A172 (cell line): ENCODE measurements at regions not wholly inside any gene's neighbourhood (a gene's known extent, or its start where the extent isn't known, plus 50 kb on each side); places are given as distances from the start of the nearest gene placed in this dataset.
"Not testable (repeated sequence)": the region's sequence is repeated elsewhere in the genome, so short reads cannot be mapped to it uniquely, and the experiment has no call there.

Source experiments
- DNase-seq: peaks from one replicate; pipeline ENCODE4 v3.0.0-alpha.2; 2015; ENCODE audit warnings: low spot score

DNA sequence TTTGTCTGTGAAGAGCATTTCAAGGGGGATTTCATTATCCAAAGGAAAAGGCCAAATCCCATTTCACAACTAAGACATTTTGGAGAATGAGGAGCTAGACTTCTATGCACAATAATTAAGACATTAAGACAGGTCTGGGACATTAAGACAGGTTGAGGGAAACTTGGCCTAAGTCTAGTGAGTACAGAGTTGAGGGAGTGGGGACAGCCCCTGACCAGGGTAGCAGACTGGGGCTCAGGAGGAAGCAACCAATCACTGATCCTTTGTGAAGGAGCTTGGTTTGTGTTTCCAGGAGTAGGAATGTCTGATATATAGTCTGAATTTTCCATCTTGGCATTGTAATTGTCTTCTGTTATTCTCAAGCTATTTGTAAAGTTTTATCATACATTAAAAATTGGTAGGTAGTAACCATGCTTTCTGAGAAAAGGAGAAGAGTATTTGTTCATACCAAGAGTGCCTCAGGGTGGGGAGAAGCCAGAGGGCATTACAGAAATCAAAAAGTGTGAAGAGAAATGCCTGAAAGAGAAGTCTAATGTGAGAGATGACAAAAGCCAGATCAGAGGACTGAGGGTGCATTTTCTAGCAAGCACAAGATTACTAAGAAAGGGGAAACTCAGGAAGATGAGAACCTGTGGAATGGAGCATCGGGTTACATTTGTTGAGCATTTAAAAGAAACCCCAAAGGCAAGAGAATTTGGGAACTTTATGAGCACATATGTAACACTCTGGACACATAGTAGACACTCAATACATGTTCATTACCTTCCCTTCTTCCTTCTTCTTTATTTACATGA lies 189.3 kb upstream of the PIK3R1 start:
- DNase-seq: no peak

DNA sequence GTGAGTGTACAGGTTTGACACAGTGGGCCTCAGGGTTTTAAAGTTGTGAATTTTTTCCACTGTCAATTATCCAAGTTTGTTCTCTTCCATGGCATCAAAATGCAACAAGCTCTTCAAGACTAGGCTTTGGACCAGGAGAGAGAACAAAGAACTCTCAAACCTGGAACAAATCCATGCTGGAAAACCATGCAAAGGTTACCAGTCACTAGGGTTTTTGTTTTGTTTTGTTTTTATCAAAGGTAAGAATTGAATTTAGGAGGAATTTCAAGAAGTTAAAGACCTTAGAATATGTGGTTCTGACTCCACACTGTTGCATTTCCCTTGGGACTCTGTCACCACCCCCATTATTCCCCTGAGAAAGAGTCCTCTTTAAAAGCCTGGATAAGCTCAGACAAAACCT lies 191.1 kb upstream of the PIK3R1 start:
- no peak for DNase-seq

GRCh38 chr5:68021916-68022315 lies 193.6 kb upstream of the PIK3R1 start:
- no peak for DNase-seq

DNA sequence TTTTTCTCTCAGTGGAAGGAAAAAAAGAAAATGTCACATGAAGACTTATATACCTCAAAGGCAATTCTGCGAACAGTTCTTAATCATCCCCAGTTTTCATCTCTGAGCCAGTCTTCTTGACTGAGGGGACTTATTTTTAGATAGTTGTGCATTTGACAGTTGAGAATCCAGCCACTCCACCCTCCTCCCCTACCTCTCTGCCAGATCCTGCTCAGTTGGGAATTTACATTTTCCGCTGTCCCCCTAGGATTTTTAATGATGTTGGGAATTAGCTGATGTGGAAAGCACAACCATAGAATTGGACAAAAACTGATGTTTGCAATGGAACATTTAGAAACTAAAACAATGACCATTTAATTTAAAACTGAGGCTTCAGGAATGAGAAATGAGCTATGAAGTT lies 194.3 kb upstream of the PIK3R1 start:
- DNase-seq: no peak

DNA sequence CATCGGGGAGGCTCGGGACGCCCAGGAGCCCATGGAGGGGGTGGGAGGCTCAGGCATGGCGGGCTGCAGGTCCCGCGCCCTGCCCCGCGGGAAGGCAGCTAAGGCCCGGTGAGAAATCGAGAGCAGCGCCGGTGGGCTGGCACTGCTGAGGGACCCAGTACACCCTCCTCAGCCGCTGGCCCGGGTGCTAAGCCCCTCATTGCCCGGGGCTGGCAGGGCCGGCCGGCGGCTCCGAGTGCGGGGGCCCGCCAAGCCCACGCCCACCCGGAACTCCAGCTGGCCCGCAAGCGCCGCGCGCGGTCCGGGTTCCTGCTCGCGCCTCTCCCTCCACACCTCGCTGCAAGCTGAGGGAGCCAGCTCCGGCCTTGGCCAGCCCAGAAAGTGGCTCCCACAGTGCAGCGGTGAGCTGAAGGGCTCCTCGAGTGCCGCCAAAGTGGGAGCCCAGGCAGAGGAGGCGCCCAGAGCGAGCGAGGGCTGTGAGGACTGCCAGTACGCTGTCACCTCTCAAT lies 195.0 kb upstream of the PIK3R1 start:
- DNase-seq: not testable (repeated sequence)

DNA sequence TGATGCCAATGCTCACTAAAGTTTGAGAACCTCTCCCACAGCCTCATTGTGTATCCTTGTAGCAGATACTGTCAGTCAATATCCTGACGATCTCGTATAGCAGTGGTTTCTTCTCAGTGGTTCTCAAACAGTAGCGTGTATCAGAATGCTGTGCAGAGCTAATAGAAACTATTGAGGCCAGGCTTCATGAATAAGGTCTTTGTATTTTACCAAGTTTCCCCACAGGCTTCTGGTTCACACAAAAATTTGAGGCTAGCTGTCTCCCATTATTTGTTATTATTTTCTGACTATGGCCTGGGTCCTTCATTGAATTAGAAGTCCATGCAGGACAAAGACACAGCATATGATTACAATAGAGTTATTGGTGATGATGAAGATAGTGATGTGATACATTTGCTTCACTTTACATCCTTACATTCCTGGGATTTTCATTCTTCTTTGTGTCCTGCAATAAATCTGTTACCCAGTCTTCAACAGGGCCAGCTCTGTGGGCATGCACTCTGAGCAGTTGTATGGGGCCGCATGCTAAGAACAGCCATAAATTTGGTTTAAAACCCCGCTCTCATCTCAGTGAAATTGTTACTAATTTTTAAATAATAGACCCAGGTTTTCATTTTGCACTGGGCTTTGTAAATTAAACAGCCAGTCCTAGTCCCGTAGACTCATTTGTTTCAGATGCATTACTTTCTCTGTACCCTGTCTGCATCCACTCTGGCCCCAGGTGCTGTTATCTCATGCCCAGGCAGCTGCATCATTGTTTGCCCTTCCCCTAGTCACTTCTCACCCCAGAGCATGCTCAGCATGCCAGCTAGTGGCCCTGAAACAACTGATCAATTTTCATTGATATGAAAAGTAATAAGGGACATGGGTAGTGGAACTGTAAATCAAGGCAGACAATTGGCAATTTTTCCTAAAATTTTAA lies 199.9 kb upstream of the PIK3R1 start:
- DNase-seq: no peak

- no peak for DNase-seq
These were observed 202.7 kb upstream of the PIK3R1 start for GRCh38 chr5:68012831-68013230.

DNA sequence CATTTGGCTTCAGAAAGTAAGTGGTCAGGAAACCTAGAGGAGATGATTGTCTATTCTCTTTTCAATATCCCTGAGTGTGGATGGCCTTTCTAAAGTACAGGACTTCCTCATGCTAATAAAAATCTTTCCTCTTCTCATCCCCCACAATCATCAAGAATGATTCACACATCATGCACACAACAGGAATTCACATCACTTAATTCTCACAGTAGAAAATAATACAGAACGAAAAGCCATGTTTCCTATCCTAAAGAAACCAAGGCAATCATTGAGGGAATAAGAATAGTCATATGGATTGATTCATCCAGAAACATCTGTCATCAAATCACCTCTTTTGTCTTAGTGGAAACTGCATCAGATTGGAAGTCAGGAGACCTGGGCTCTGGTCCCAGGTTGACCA lies 203.1 kb upstream of the PIK3R1 start:
- no peak for DNase-seq

- DNase-seq: no peak
These were observed 203.8 kb upstream of the PIK3R1 start for GRCh38 chr5:68011801-68012200.

DNA sequence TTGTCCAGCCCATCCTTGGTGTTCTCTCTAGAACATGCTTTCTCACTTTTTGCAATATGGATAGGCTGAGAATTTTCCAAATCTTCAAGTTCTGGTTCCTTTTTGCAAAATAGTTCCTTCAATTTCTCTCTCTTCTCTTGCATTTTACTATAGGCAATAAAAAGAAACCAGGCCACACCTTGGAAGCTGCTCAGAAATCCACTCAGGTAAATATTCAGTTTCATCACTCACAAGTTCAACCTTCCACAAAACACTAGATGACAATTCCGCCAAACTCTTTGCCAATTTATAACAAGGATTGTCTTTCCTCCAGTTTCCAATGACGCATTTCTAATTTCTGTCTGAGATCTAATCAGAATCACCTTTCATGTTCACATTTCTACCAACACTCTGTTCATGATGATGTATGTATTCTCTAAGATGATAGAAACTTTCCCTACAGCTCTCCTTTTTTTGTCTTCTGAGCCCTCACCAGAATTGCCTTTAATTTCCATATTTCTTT lies 204.2 kb upstream of the PIK3R1 start:
- DNase-seq: no peak

- no peak for DNase-seq
These were observed 204.8 kb upstream of the PIK3R1 start for GRCh38 chr5:68010740-68011139.

DNA sequence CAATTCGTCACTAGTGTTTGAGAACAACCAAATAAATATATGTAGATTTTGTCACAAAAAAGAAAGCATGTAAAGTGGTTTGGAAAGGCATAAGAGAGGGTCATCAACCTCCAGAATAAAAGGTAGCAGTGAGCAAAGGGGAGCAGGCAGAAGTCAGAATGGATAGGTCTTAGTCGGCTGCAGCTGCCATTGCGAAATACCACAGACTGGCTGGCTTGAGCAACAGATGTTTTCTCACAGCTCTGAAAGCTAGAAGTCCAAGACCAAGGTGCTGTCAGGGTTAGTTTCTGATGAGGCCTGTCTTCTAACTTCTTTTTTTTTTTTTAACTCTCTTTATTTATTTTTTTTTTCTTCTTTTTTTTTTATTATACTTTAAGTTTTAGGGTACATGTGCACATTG lies 208.1 kb upstream of the PIK3R1 start:
- no peak for DNase-seq

GRCh38 chr5:68002836-68003235 lies 212.7 kb upstream of the PIK3R1 start:
- DNase-seq: no peak

- no peak for DNase-seq
These were observed 214.8 kb upstream of the PIK3R1 start for GRCh38 chr5:68000805-68001204.

GRCh38 chr5:67999391-67999790 lies 216.2 kb upstream of the PIK3R1 start:
- no peak for DNase-seq

GRCh38 chr5:67998709-67999261 lies 216.8 kb upstream of the PIK3R1 start:
- peak; percentile 95 for DNase-seq

DNA sequence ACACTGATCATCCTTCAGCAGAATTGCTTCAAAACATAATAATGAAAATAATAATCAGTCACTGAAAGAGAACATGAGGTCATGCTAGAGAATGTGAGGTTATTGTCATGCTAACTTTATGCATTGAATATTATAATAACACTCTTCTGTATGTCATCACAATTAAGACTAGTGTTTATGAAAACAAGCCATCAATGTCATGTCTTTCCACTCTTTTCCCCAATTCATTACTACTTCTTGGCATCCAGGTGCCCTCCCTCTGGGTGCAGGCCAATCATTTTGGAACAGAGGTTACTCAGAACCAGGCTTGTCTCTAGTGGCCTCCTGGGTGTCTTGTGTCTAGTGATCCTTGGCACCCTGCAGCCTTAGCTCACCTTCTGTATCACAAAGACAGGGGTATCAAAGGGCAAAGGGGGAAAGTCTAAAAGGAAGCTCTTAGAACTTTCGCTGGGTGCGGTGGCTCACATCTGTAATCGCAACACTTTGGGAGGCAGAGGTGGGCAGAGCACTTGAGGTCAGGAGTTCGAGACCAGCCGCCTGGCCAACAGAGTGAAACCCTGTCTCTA lies 217.6 kb upstream of the PIK3R1 start:
- no peak for DNase-seq

DNA sequence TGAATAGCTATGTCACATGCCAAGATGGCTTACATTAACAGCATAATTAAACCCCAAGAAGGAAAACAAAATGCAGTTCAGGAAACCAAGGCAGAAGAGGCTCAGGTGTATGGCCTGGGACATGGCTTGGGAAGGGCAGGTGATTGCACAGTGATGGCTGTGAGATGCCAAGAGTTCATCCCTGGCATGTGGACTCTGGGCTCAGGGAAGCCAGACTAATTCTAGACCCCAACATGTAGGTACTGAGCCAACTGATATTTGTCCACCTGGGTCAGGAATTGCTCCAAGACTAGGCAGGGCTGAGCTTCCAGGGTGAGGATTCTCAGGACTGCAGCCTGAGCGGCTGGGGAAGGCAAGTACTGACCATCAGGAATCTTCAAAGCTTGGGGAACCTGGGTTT lies 218.4 kb upstream of the PIK3R1 start:
- no peak for DNase-seq

GRCh38 chr5:67996596-67996995 lies 219.0 kb upstream of the PIK3R1 start:
- no peak for DNase-seq

DNA sequence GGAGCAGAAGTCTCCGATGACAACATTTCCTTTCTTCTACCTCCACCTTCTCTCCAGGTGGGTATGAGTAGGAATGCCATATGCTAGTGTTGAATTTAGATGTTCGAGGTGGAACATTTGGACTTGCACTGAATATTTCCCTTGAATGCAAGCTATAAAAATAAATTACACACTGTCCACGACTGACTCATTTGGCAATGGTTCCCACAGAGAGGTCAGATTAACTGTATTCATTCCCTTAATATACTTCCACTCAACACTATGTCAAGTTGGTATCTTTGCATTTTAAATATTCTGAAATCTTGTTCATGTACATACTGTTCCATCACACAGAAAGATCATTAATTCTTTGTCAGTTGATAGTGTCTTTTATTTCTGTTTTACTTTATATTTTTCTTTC lies 222.6 kb upstream of the PIK3R1 start:
- DNase-seq: no peak

DNA sequence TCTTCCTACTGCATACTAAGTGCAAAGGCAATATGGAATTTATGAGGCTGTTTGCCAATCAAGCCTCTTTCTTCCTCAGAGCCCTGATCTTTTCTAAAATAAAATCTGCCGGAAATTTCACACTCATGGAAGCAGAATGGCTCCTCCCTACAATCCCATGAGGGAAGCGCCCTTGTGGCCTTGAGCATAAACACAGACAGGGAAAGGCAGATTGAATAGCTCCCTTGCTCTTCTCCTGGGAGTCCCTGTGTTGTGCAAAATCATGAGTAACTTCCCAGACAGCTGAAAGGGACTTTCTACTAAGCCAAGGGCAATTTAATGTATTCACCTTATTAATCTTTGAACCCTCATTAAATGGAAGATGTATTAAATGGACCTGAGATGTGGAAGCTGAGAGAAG lies 226.1 kb upstream of the PIK3R1 start:
- no peak for DNase-seq

- no peak for DNase-seq
These were observed 228.8 kb upstream of the PIK3R1 start for GRCh38 chr5:67986761-67987160.
